H1 (cell line): ENCODE measurements at regions not wholly inside any gene's neighbourhood (a gene's known extent, or its start where the extent isn't known, plus 50 kb on each side); places are given as distances from the start of the nearest gene placed in this dataset.

Experiments
- CTCF ChIA-PET: fragments of 300-600 bp; sonication (Branson Sonifier 250); formaldehyde crosslinking; loops from one replicate; lab custom pipeline; 2021; ENCODE audit not compliant: partially characterized antibody; lab: Charles Lee
- POLR2A ChIA-PET: fragments of 300-600 bp; sonication (Branson Sonifier 250); formaldehyde crosslinking; loops from one replicate; lab custom pipeline; 2021; ENCODE audit warnings: inconsistent platforms; ENCODE audit not compliant: partially characterized antibody; lab: Charles Lee
- DNase-seq, 2 experiments: peaks; one replicate each; pipeline versions ENCODE4 v3.0.0 to v3.0.0-alpha.2; 2010 to 2022; ENCODE audit warnings: low spot score in 2 of 2, low read depth in 1 of 2, mixed read lengths in 1 of 2
- FAIRE-seq: peaks from 2 replicates; lab custom pipeline; 2011; peaks lifted over from hg19 to GRCh38; lab: Jason Lieb, UNC
- H2AFZ ChIP-seq: 2 replicates; pipeline ENCODE4 v1.8.1; 2012; ENCODE audit warnings: low read length, inconsistent platforms
- H2AK5ac ChIP-seq: 2 replicates; pipeline ENCODE4 v1.6.1; 2013; ENCODE audit warnings: low read depth, low read length
- H2BK120ac ChIP-seq: replicated peaks from 2 replicates; pipeline ENCODE3; 2013; ENCODE audit warnings: low read depth, low read length, inconsistent platforms
- H2BK12ac ChIP-seq: 2 replicates; pipeline ENCODE4 v1.6.1; 2013; ENCODE audit warnings: low read depth, low read length
- H2BK15ac ChIP-seq: 2 replicates; pipeline ENCODE4 v1.6.1; 2013; ENCODE audit warnings: low read length
- H2BK20ac ChIP-seq: 2 replicates; pipeline ENCODE4 v1.6.1; 2013; ENCODE audit warnings: low read length
- H2BK5ac ChIP-seq: 2 replicates; pipeline ENCODE4 v1.6.1; 2013; ENCODE audit warnings: low read depth, low read length
- H3K14ac ChIP-seq: 2 replicates; pipeline ENCODE4 v1.6.1; 2013; ENCODE audit warnings: inconsistent platforms; ENCODE audit not compliant: insufficient read length
- H3K18ac ChIP-seq: 2 replicates; pipeline ENCODE4 v1.6.1; 2013; ENCODE audit warnings: low read length; ENCODE audit errors: extremely low read depth
- H3K23ac ChIP-seq: 2 replicates; pipeline ENCODE4 v1.6.1; 2013; ENCODE audit warnings: inconsistent platforms; ENCODE audit not compliant: insufficient read length
- H3K23me2 ChIP-seq: 2 replicates; pipeline ENCODE4 v1.6.1; 2013; ENCODE audit warnings: low read depth, low read length
- H3K27ac ChIP-seq: 2 replicates; pipeline ENCODE4 v1.6.1; 2011; ENCODE audit warnings: low read depth, low read length, inconsistent platforms
- H3K27me3 ChIP-seq, 4 experiments: replicated peaks in 1 of 4; 1 replicate in 1 of 4; 2 replicates in 3 of 4; pipeline versions ENCODE4 v1.6.1 to v1.8.1; 2011 to 2013; ENCODE audit warnings: low read length in 3 of 4, mild to moderate bottlenecking in 3 of 4, inconsistent platforms in 2 of 4, mixed read lengths in 2 of 4, moderate library complexity in 1 of 4; ENCODE audit not compliant: control insufficient read depth in 3 of 4, insufficient read depth in 3 of 4; ENCODE audit errors: extremely low read depth in 1 of 4
- H3K36me3 ChIP-seq, 4 experiments: 2 replicates each; pipeline versions ENCODE4 v1.6.1 to v1.8.1; 2011 to 2013; ENCODE audit warnings: mild to moderate bottlenecking in 4 of 4, low read length in 3 of 4, moderate library complexity in 2 of 4, control low read depth in 1 of 4, inconsistent platforms in 1 of 4; ENCODE audit not compliant: insufficient read depth in 4 of 4, control insufficient read depth in 2 of 4
- H3K4ac ChIP-seq: replicated peaks from 2 replicates; pipeline ENCODE3; 2013; ENCODE audit warnings: low read length, low read depth, mixed read lengths, inconsistent platforms; ENCODE audit not compliant: insufficient read length
- H3K4me1 ChIP-seq, 4 experiments: replicated peaks in 1 of 4; 1 replicate in 1 of 4; 2 replicates in 3 of 4; pipeline versions ENCODE4 v1.6.1 to v1.8.1; 2011 to 2013; ENCODE audit warnings: low read length in 3 of 4, inconsistent platforms in 2 of 4, mixed read lengths in 1 of 4; ENCODE audit not compliant: insufficient read depth in 4 of 4, control insufficient read depth in 3 of 4
- H3K4me2 ChIP-seq, 2 experiments: 2 replicates each; pipeline versions ENCODE4 v1.6.1 to v1.8.1; 2011 to 2013; ENCODE audit warnings: low read depth in 2 of 2, low read length in 2 of 2, control low read depth in 1 of 2, inconsistent platforms in 1 of 2, mild to moderate bottlenecking in 1 of 2; ENCODE audit not compliant: insufficient read depth in 1 of 2
- H3K4me3 ChIP-seq, 4 experiments: fragments of 200-600, 300-600 bp in 1 of 4; sonication (generic), shearing (Covaris generic), sonication (Bioruptor Twin) in 1 of 4; 2 replicates each; pipeline versions ENCODE4 v1.5.1 to v1.8.1; 2011 to 2016; ENCODE audit warnings: low read length in 4 of 4, low read depth in 3 of 4, control low read depth in 2 of 4, inconsistent platforms in 2 of 4, mild to moderate bottlenecking in 2 of 4, mixed read lengths in 1 of 4, moderate library complexity in 1 of 4; ENCODE audit not compliant: insufficient read depth in 2 of 4; ENCODE audit errors: extremely low read depth in 1 of 4
- H3K56ac ChIP-seq: replicated peaks from 2 replicates; pipeline ENCODE3; 2013; ENCODE audit warnings: low read depth, mild to moderate bottlenecking, mixed read lengths, low read length, inconsistent platforms; ENCODE audit not compliant: insufficient read length
- H3K79me1 ChIP-seq: 2 replicates; pipeline ENCODE4 v1.6.1; 2013; ENCODE audit warnings: low read depth, low read length, control low read depth
- H3K79me2 ChIP-seq, 2 experiments: 2 replicates each; pipeline versions ENCODE4 v1.6.1 to v1.8.1; 2012 to 2013; ENCODE audit warnings: low read length in 2 of 2, mild to moderate bottlenecking in 2 of 2, inconsistent platforms in 1 of 2; ENCODE audit not compliant: insufficient read depth in 2 of 2, control insufficient read depth in 1 of 2
- H3K9ac ChIP-seq, 4 experiments: replicated peaks in 1 of 4; 1 replicate in 1 of 4; 2 replicates in 3 of 4; pipeline versions ENCODE4 v1.6.1 to v1.8.1; 2011 to 2013; ENCODE audit warnings: low read depth in 3 of 4, low read length in 3 of 4, control low read depth in 2 of 4, mild to moderate bottlenecking in 2 of 4, moderate library complexity in 2 of 4, inconsistent platforms in 1 of 4; ENCODE audit errors: extremely low read depth in 1 of 4
- H3K9me3 ChIP-seq, 2 experiments: 2 replicates each; pipeline versions ENCODE4 v1.6.1 to v1.8.1; 2012 to 2013; ENCODE audit warnings: mild to moderate bottlenecking in 2 of 2, moderate library complexity in 2 of 2, control low read depth in 1 of 2, inconsistent platforms in 1 of 2, low read depth in 1 of 2, low read length in 1 of 2, mixed read lengths in 1 of 2; ENCODE audit not compliant: insufficient read depth in 2 of 2
- H4K20me1 ChIP-seq, 2 experiments: replicated peaks in 1 of 2; 2 replicates each; pipeline versions ENCODE3 to v1.8.1; 2011 to 2013; ENCODE audit warnings: inconsistent platforms in 2 of 2, low read length in 2 of 2, mild to moderate bottlenecking in 1 of 2; ENCODE audit not compliant: insufficient read depth in 2 of 2, control insufficient read depth in 1 of 2
- H4K5ac ChIP-seq: 2 replicates; pipeline ENCODE4 v1.6.1; 2013; ENCODE audit warnings: low read length, low read depth, mixed read lengths, inconsistent platforms; ENCODE audit not compliant: insufficient read length
- H4K8ac ChIP-seq: 2 replicates; pipeline ENCODE4 v1.8.0; 2013; ENCODE audit warnings: mild to moderate bottlenecking, moderate library complexity, low read length, inconsistent platforms; ENCODE audit not compliant: insufficient read depth; ENCODE audit errors: extremely low read depth
- H4K91ac ChIP-seq: replicated peaks from 2 replicates; pipeline ENCODE3; 2013; ENCODE audit warnings: low read length, mixed read lengths, inconsistent platforms; ENCODE audit not compliant: insufficient read length
- BCL11A ChIP-seq, 2 experiments: IDR thresholded peaks; one replicate each; pipeline ENCODE4 v1.6.1; 2011; ENCODE audit warnings: low read depth in 2 of 2, low read length in 2 of 2, mild to moderate bottlenecking in 2 of 2
- EGR1 ChIP-seq: IDR thresholded peaks from 2 replicates; pipeline ENCODE4 v1.6.1; 2011; ENCODE audit warnings: low read depth, low read length, borderline replicate concordance
- JUN ChIP-seq: IDR thresholded peaks from 2 replicates; pipeline ENCODE4 v1.6.1; 2011; ENCODE audit warnings: low read depth, mild to moderate bottlenecking, improper control_type of control experiment, low read length
- KDM5A ChIP-seq: fragments of 200-600 bp; IDR thresholded peaks from 2 replicates; pipeline ENCODE4 v1.7.1; 2012; ENCODE audit warnings: mild to moderate bottlenecking, low read length, inconsistent platforms, mixed read lengths
- POLR2AphosphoS5 ChIP-seq: IDR thresholded peaks from 2 replicates; pipeline ENCODE4 v1.6.1; 2011; ENCODE audit warnings: low read depth, low read length
- SIX5 ChIP-seq: IDR thresholded peaks from 2 replicates; pipeline ENCODE4 v1.6.1; 2011; ENCODE audit warnings: mild to moderate bottlenecking, low read depth, low read length
- ZNF274 ChIP-seq: IDR thresholded peaks from 2 replicates; pipeline ENCODE4 v1.7.0; 2012; ENCODE audit warnings: low read length, borderline replicate concordance; ENCODE audit errors: extremely low read depth
- WGBS, 2 experiments: shearing (Covaris generic) in 1 of 2; methylation state at CpG; one replicate each; pipeline versions ENCODE4 v1.1.6 to v1.1.7; 2013 to 2015; ENCODE audit warnings: low lambda C conversion rate in 2 of 2, mixed read lengths in 2 of 2, inconsistent platforms in 1 of 2, low coverage in 1 of 2, missing lambda C conversion rate in 1 of 2; ENCODE audit not compliant: insufficient replicate concordance in 2 of 2, insufficient coverage in 1 of 2, insufficient read length in 1 of 2; ENCODE audit errors: extremely low coverage in 1 of 2, missing lambda C conversion rate in 1 of 2; 5-methylcytosine and 5-hydroxymethylcytosine counted together
- TF ChIP-seq, protein P1 (sequence below): IDR thresholded peaks from 2 replicates; pipeline ENCODE4 v1.6.1; 2012; ENCODE audit warnings: low read length, inconsistent platforms

DNA sequence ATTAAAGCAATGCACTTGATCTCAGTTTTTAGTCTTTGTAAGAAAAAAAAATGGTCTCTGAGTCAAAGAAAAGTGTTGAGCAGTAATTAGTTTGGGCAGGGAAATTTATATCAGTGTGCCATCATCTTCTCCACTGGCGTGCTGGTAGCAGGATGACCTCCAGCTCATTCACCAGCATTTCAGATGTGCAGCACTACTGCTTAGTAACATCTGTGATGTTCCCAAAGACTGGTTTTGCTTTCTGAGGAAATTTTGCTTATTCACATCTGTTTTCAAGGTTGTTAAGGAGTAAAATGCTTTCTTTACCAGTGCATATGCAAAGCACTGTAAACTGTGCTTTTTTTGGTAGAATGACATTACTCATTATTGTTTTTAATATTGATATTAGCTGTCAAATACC lies 540.4 kb downstream of the TRAM1L1 start:
- Histone ChIP-seq H3K14ac (no peak overlapping the region), H3K9ac (no peak overlapping the region), H3K56ac (no peak overlapping the region), H3K4ac (no peak overlapping the region), H3K9me3 (no peaks in the 10 kb centered on the region), H2BK120ac (no peak overlapping the region), H3K36me3 (no peaks in the 10 kb centered on the region)
- POLR2A ChIA-PET = no interaction called here
- FAIRE-seq = no peak
- TF ChIP-seq ZNF274 (no peak), KDM5A (no peak), POLR2AphosphoS5 (no peak), SIX5 (no peak), BCL11A (IDR thresholded peaks at IDR 0.05; ENCODE audit: low read depth in 2 of 2, low read length in 2 of 2) (no peak), EGR1 (no peak), JUN (no peak)
- TF ChIP-seq, protein P1, sequence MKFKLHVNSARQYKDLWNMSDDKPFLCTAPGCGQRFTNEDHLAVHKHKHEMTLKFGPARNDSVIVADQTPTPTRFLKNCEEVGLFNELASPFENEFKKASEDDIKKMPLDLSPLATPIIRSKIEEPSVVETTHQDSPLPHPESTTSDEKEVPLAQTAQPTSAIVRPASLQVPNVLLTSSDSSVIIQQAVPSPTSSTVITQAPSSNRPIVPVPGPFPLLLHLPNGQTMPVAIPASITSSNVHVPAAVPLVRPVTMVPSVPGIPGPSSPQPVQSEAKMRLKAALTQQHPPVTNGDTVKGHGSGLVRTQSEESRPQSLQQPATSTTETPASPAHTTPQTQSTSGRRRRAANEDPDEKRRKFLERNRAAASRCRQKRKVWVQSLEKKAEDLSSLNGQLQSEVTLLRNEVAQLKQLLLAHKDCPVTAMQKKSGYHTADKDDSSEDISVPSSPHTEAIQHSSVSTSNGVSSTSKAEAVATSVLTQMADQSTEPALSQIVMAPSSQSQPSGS = no peak
- TF ChIP-seq, all 59 proteins: peak for 0
- no peaks in the 10 kb centered on the region for H4K20me1 ChIP-seq
- no peak overlapping the region for H3K27ac ChIP-seq
- H3K27me3 ChIP-seq = no peaks in the 10 kb centered on the region
- no peak overlapping the region for H4K91ac ChIP-seq
- CTCF ChIA-PET = no interaction called here
- H4K8ac ChIP-seq = no peak overlapping the region
- H3K4me1 ChIP-seq = no peaks in the 10 kb centered on the region
- no peak overlapping the region for H2AFZ ChIP-seq
- H3K79me2 ChIP-seq = no peaks in the 10 kb centered on the region
- H3K23me2 ChIP-seq = no peaks in the 10 kb centered on the region
- no peaks in the 10 kb centered on the region for H3K79me1 ChIP-seq
- H2BK20ac ChIP-seq = no peak overlapping the region
- H2BK12ac ChIP-seq = no peak overlapping the region
- no peak overlapping the region for H4K5ac ChIP-seq
- DNase-seq = no peak
- no peak overlapping the region for H3K18ac ChIP-seq
- no peak overlapping the region for H2BK5ac ChIP-seq
- H3K4me3 ChIP-seq = no peak overlapping the region
- no peak overlapping the region for H2AK5ac ChIP-seq
- H2BK15ac ChIP-seq = no peak overlapping the region
- no peak overlapping the region for H3K23ac ChIP-seq
- H3K4me2 ChIP-seq = no peak overlapping the region
- 100% methylated on average over 1 of the region's 1 CpG; no CpG with 5 or more reads in 1 of the 2 experiments for WGBS, 2 experiments
